HEK293 (cell line): ENCODE measurements at regions not wholly inside any gene's neighbourhood (a gene's known extent, or its start where the extent isn't known, plus 50 kb on each side); places are given as distances from the start of the nearest gene placed in this dataset.

Experiments
- BCL6B ChIP-seq: fragments of 450-650 bp; formaldehyde crosslinking; IDR thresholded peaks from 2 replicates; pipeline ENCODE4 v1.5.1; 2017; ENCODE audit warnings: missing biosample characterization, missing genetic modification characterization
- CTCF ChIP-seq: fragments of 450-650 bp; formaldehyde crosslinking; IDR thresholded peaks from 2 replicates; pipeline ENCODE4 v1.5.1; 2016; ENCODE audit warnings: missing biosample characterization, missing genetic modification characterization
- PRDM4 ChIP-seq: fragments of 450-650 bp; formaldehyde crosslinking; IDR thresholded peaks from 2 replicates; pipeline ENCODE4 v1.5.1; 2017; ENCODE audit warnings: missing biosample characterization, missing genetic modification characterization
- YY1 ChIP-seq: fragments of 450-650 bp; formaldehyde crosslinking; IDR thresholded peaks from 2 replicates; pipeline ENCODE4 v1.5.1; 2018; ENCODE audit warnings: missing biosample characterization, missing genetic modification characterization
- ZNF280C ChIP-seq: fragments of 450-650 bp; formaldehyde crosslinking; IDR thresholded peaks from 2 replicates; pipeline ENCODE4 v1.5.1; 2016; ENCODE audit warnings: missing biosample characterization, missing genetic modification characterization
- ZNF354C ChIP-seq: fragments of 450-650 bp; formaldehyde crosslinking; IDR thresholded peaks from 2 replicates; pipeline ENCODE4 v1.5.1; 2016; ENCODE audit warnings: missing biosample characterization, missing genetic modification characterization, low read depth, borderline replicate concordance
- ZNF394 ChIP-seq: fragments of 450-650 bp; formaldehyde crosslinking; IDR thresholded peaks from 2 replicates; pipeline ENCODE4 v1.5.1; 2016; ENCODE audit warnings: missing biosample characterization, missing genetic modification characterization, mild to moderate bottlenecking, moderate library complexity, borderline replicate concordance
- ZNF549 ChIP-seq: fragments of 450-650 bp; IDR thresholded peaks from 2 replicates; pipeline ENCODE4 v1.5.1; 2018; ENCODE audit warnings: missing biosample characterization, missing genetic modification characterization, mild to moderate bottlenecking, inconsistent platforms, moderate library complexity
- ZNF645 ChIP-seq: fragments of 450-650 bp; formaldehyde crosslinking; IDR thresholded peaks from 2 replicates; pipeline ENCODE4; 2016; ENCODE audit warnings: missing biosample characterization, missing genetic modification characterization
- ZNF677 ChIP-seq: fragments of 450-650 bp; IDR thresholded peaks from 2 replicates; pipeline ENCODE4 v1.5.0; 2018; ENCODE audit warnings: missing biosample characterization, mild to moderate bottlenecking, missing genetic modification characterization, moderate library complexity

GRCh38 chr20:24254480-24254879 is 214.9 kb upstream of the SYNDIG1 start:
- no peak for TF ChIP-seq CTCF (tag by site-specific recombination)
- no peak for TF ChIP-seq ZNF280C (tag by site-specific recombination)
- TF ChIP-seq ZNF549 (tag by site-specific recombination): no peak
- TF ChIP-seq ZNF677: no peak
- no peak for TF ChIP-seq PRDM4 (tag by site-specific recombination)
- TF ChIP-seq YY1 (tag by site-specific recombination): no peak
- no peak for TF ChIP-seq ZNF394
- no peak for TF ChIP-seq BCL6B (tag by site-specific recombination)
- TF ChIP-seq ZNF645 (tag by site-specific recombination): no peak
- no peak for TF ChIP-seq ZNF354C
